PC-9 (cell line): ENCODE measurements at regions not wholly inside any gene's neighbourhood (a gene's known extent, or its start where the extent isn't known, plus 50 kb on each side); places are given as distances from the start of the nearest gene placed in this dataset.
A peak's percentile ranks its signal among the peaks of the same experiment; 100 is the strongest.

Experiments
- BruUV-seq: library from RNA; stranded (reverse); fragments of 400-500 nt; replicated peaks from 2 replicates; lab custom pipeline; 2021; lab: Mats Ljungman, UMichigan
- CTCF ChIA-PET: fragments of 300-600 bp; sonication (Branson Sonifier 250); formaldehyde crosslinking; loops from one replicate; lab custom pipeline; 2022; ENCODE audit warnings: antibody characterized with exemption; lab: Charles Lee
- POLR2A ChIA-PET: fragments of 300-600 bp; sonication (Branson Sonifier 250); formaldehyde crosslinking; loops from one replicate; lab custom pipeline; 2022; ENCODE audit warnings: antibody characterized with exemption; ENCODE audit not compliant: unreplicated experiment; lab: Charles Lee
- DNase-seq, 2 experiments: peaks; one replicate each; pipeline versions ENCODE4 v3.0.0 to v3.0.0-alpha.2; 2015 to 2022; ENCODE audit warnings: mixed read lengths in 1 of 2
- H2AFZ ChIP-seq: fragments of 200-600 bp; sonication (generic); 2 replicates; pipeline ENCODE4 v1.8.1; 2017; ENCODE audit warnings: antibody characterized with exemption
- H3F3A ChIP-seq: fragments of 200-600 bp; sonication (generic); 2 replicates; pipeline ENCODE4 v1.8.1; 2017; ENCODE audit warnings: antibody characterized with exemption, mild to moderate bottlenecking, low read depth; ENCODE audit not compliant: insufficient read depth
- H3K27ac ChIP-seq: fragments of 200-600 bp; sonication (generic); 2 replicates; pipeline ENCODE4 v1.6.1; 2016; ENCODE audit warnings: mixed run types
- H3K27me3 ChIP-seq: fragments of 200-600 bp; sonication (generic); 2 replicates; pipeline ENCODE4 v1.6.1; 2016; ENCODE audit warnings: low read depth, mixed run types; ENCODE audit not compliant: insufficient read depth
- H3K36me3 ChIP-seq: fragments of 200-600 bp; sonication (generic); 2 replicates; pipeline ENCODE4 v1.6.1; 2016; ENCODE audit warnings: low read depth, mixed run types
- H3K4me1 ChIP-seq: fragments of 200-600 bp; sonication (generic); replicated peaks from 2 replicates; pipeline ENCODE4 v1.6.1; 2016; ENCODE audit warnings: mixed run types; ENCODE audit not compliant: insufficient read depth
- H3K4me2 ChIP-seq: fragments of 200-600 bp; sonication (generic); 2 replicates; pipeline ENCODE4 v1.6.1; 2017; ENCODE audit warnings: mixed run types
- H3K4me3 ChIP-seq: fragments of 200-600 bp; sonication (generic); 2 replicates; pipeline ENCODE4 v1.6.1; 2016; ENCODE audit warnings: mixed run types
- H3K79me2 ChIP-seq: fragments of 200-600 bp; sonication (generic); 2 replicates; pipeline ENCODE4 v1.6.1; 2017; ENCODE audit warnings: low read depth, mixed run types
- H3K9me2 ChIP-seq: fragments of 200-600 bp; sonication (generic); 2 replicates; pipeline ENCODE4 v1.8.1; 2017; ENCODE audit warnings: mild to moderate bottlenecking; ENCODE audit not compliant: insufficient read depth
- H3K9me3 ChIP-seq: fragments of 200-600 bp; sonication (generic); 2 replicates; pipeline ENCODE4 v1.8.1; 2016; ENCODE audit warnings: low read depth; ENCODE audit not compliant: insufficient read depth
- H4K20me1 ChIP-seq: fragments of 200-600 bp; sonication (generic); 2 replicates; pipeline ENCODE4 v1.8.1; 2017; ENCODE audit not compliant: insufficient read depth
- EZH2 ChIP-seq: fragments of 200-600 bp; sonication (generic); IDR thresholded peaks from 2 replicates; pipeline ENCODE4 v1.8.0; 2017; ENCODE audit warnings: antibody characterized with exemption, low read depth
- intact Hi-C: fragments of 100-400 bp; cut with micrococcal nuclease; formaldehyde crosslinking; loops from one replicate; pipeline ENCODE4 v1.10.0; 2022; ENCODE audit not compliant: unreplicated experiment
- TF ChIP-seq, protein P1 (sequence below): fragments of 200-600 bp; sonication (generic); conservative IDR thresholded peaks from 2 replicates; pipeline ENCODE4 v1.6.1; 2017; ENCODE audit warnings: mixed run types, antibody characterized with exemption, mild to moderate bottlenecking, moderate library complexity

DNA sequence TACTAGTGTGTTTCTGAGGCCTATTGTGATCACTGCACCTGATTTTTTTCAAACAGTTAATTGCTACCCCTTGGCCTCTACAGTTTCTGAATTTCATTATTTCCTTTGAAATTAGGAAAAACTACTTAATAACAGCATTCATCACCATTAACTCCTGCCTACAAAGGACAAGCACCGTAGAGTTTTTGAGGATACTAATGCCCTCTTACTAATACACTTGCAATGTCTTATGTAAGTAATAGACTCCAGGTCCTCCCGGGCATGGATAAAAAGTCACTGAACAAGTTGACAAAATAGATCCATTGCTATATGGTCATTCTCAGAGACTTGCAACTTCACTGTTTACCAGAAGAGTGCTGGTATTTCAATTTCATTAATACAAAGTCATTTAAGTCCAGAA lies 1172.5 kb downstream of the CDH12 start:
- intact Hi-C loops, result no loop called here
- Histone ChIP-seq H2AFZ (no peak overlapping the region), H3K9me2 (no peaks in the 10 kb centered on the region), H3F3A (no peaks in the 10 kb centered on the region), H3K4me3 (no peak overlapping the region), H3K4me2 (peak overlapping the region; percentile 17; the same call in 1 of the 2 replicates), H3K9me3 (no peaks in the 10 kb centered on the region), H3K79me2 (no peaks in the 10 kb centered on the region), H4K20me1 (no peaks in the 10 kb centered on the region), H3K27me3 (no peaks in the 10 kb centered on the region), H3K27ac (peak overlapping the region; percentile 45; the same call in 1 of the 2 replicates), H3K36me3 (no peaks in the 10 kb centered on the region), H3K4me1 (peaks cover 11% of the 10 kb centered on the region; the same call in 1 of the 2 replicates)
- DNase-seq, result peak in 1 of 2 experiments; percentile 43
- CTCF ChIA-PET, result interaction anchor here (0.7 kb wide), 1 partner anchor 9 kb away, joined by 7 read pairs; no protein-coding TSS in a partner anchor
- POLR2A ChIA-PET, result no interaction called here
- TF ChIP-seq, protein P1, sequence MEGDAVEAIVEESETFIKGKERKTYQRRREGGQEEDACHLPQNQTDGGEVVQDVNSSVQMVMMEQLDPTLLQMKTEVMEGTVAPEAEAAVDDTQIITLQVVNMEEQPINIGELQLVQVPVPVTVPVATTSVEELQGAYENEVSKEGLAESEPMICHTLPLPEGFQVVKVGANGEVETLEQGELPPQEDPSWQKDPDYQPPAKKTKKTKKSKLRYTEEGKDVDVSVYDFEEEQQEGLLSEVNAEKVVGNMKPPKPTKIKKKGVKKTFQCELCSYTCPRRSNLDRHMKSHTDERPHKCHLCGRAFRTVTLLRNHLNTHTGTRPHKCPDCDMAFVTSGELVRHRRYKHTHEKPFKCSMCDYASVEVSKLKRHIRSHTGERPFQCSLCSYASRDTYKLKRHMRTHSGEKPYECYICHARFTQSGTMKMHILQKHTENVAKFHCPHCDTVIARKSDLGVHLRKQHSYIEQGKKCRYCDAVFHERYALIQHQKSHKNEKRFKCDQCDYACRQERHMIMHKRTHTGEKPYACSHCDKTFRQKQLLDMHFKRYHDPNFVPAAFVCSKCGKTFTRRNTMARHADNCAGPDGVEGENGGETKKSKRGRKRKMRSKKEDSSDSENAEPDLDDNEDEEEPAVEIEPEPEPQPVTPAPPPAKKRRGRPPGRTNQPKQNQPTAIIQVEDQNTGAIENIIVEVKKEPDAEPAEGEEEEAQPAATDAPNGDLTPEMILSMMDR, result no peak
- TF ChIP-seq EZH2, result no peak
- BruUV-seq, result no TSS peak

DNA sequence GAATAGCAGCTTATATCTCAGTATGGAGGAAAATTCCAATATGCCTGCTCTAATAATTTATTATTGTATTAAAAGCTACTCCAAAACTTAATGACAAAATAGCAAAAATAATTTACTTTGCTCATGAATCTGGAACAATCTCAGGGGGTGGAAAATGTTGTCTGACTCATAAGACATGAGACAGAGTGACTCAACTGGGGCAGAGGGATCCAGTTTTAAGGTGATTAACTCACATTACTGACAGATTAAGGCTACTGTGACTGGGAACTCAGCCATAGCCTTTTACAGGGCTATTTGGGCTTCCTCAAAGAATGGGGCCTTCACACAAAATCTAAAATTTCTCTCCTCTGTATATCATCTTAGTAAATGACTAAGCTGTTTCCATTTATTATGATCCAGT lies 1172.9 kb downstream of the CDH12 start:
- no peaks in the 10 kb centered on the region for H3K9me3 ChIP-seq
- H3K36me3 ChIP-seq, result no peaks in the 10 kb centered on the region
- CTCF ChIA-PET, result no interaction called here
- H3K9me2 ChIP-seq, result no peaks in the 10 kb centered on the region
- H3K4me1 ChIP-seq, result peaks cover 11% of the 10 kb centered on the region; the same call in 1 of the 2 replicates
- POLR2A ChIA-PET, result no interaction called here
- H3K79me2 ChIP-seq, result no peaks in the 10 kb centered on the region
- no peaks in the 10 kb centered on the region for H4K20me1 ChIP-seq
- H3K27ac ChIP-seq, result peak overlapping the region; percentile 45; the same call in 1 of the 2 replicates
- TF ChIP-seq, protein P1, result no peak
- TF ChIP-seq EZH2, result no peak
- peak in 1 of 2 experiments; percentile 17 for DNase-seq
- peak overlapping the region; percentile 17; the same call in 1 of the 2 replicates for H3K4me2 ChIP-seq
- H2AFZ ChIP-seq, result no peak overlapping the region
- no peaks in the 10 kb centered on the region for H3F3A ChIP-seq
- no peaks in the 10 kb centered on the region for H3K27me3 ChIP-seq
- no peak overlapping the region for H3K4me3 ChIP-seq
- BruUV-seq, result no TSS peak
- intact Hi-C loops, result no loop called here

- CTCF ChIA-PET, result no interaction called here
- Histone ChIP-seq H3K36me3 (no peaks in the 10 kb centered on the region), H4K20me1 (no peaks in the 10 kb centered on the region), H3K4me3 (no peak overlapping the region), H3K4me1 (peaks cover 11% of the 10 kb centered on the region; the same call in 1 of the 2 replicates), H3K9me3 (no peaks in the 10 kb centered on the region), H3K79me2 (no peaks in the 10 kb centered on the region), H3F3A (no peaks in the 10 kb centered on the region), H3K9me2 (no peaks in the 10 kb centered on the region), H2AFZ (no peak overlapping the region), H3K27me3 (no peaks in the 10 kb centered on the region), H3K4me2 (no peak overlapping the region), H3K27ac (no peak overlapping the region)
- intact Hi-C loops, result no loop called here
- no TSS peak for BruUV-seq
- TF ChIP-seq, protein P1, result no peak
- TF ChIP-seq EZH2, result no peak
- POLR2A ChIA-PET, result no interaction called here
- DNase-seq, result no peak
These were observed 1174.6 kb downstream of the CDH12 start for GRCh38 chr5:21678526-21678925.
